HCT116 (cell line): ENCODE measurements at regions not wholly inside any gene's neighbourhood (a gene's known extent, or its start where the extent isn't known, plus 50 kb on each side); places are given as distances from the start of the nearest gene placed in this dataset.

ENCODE experiments used
- ATAC-seq: fragments of 200-7000 bp; cut with Tn5 transposase; 2 replicates; pipeline ENCODE4 v1.9.1; 2020; ENCODE audit warnings: mild to moderate bottlenecking, moderate library complexity
- BruUV-seq: library from RNA; stranded (reverse); fragments of 400-500 nt; replicated peaks from 2 replicates; lab custom pipeline; 2021; lab: Mats Ljungman, UMichigan
- CTCF ChIA-PET: fragments of 300-600 bp; sonication (Branson Sonifier 250); formaldehyde crosslinking; loops from one replicate; lab custom pipeline; 2021; ENCODE audit warnings: antibody characterized with exemption; lab: Charles Lee
- POLR2A ChIA-PET: fragments of 300-600, 350-600 bp; sonication (Branson Sonifier 250); formaldehyde crosslinking; loops from one replicate; lab custom pipeline; 2021; ENCODE audit warnings: antibody characterized with exemption; lab: Charles Lee
- RAD21 ChIA-PET, 2 experiments: fragments of 300-600 bp; sonication (Branson Sonifier 250); formaldehyde crosslinking; loops; one replicate each; lab custom pipeline; 2023; ENCODE audit warnings: low total read pairs in 2 of 2; ENCODE audit not compliant: uncharacterized antibody in 2 of 2, unreplicated experiment in 2 of 2, low non-redundant PET in 1 of 2; lab: Charles Lee
- DNase-seq: peaks from one replicate; pipeline ENCODE4 v3.0.0-alpha.2; 2010; ENCODE audit warnings: low read depth, low spot score
- H2AFZ ChIP-seq: fragments of 200-600 bp; shearing (Covaris generic), sonication (generic); 2 replicates; pipeline ENCODE4 v1.6.1; 2017; ENCODE audit warnings: low read depth, mixed run types, mixed read lengths, antibody characterized with exemption, low read length; ENCODE audit not compliant: poor library complexity, severe bottlenecking
- H3K27ac ChIP-seq: 2 replicates; pipeline ENCODE4 v1.5.1; 2012; ENCODE audit warnings: low read depth, low read length
- H3K27me3 ChIP-seq: fragments of 200-600 bp; sonication (generic); 2 replicates; pipeline ENCODE4 v1.6.1; 2016; ENCODE audit warnings: mixed run types, low read length, mixed read lengths; ENCODE audit not compliant: insufficient read depth
- H3K36me3 ChIP-seq, 2 experiments: fragments of 200-500 bp in 1 of 2; fragments of 200-600 bp in 1 of 2; sonication (Bioruptor generic) in 1 of 2; sonication (generic) in 1 of 2; 2 replicates each; pipeline versions ENCODE4 v1.5.1 to v1.6.1; 2014 to 2016; ENCODE audit warnings: low read length in 2 of 2, inconsistent platforms in 1 of 2, mixed read lengths in 1 of 2, mixed run types in 1 of 2; ENCODE audit not compliant: insufficient read depth in 2 of 2, control insufficient read depth in 1 of 2
- H3K4me1 ChIP-seq, 2 experiments: fragments of 200-600 bp in 1 of 2; sonication (generic) in 1 of 2; 2 replicates each; pipeline versions ENCODE4 v1.5.1 to v1.6.1; 2012 to 2017; ENCODE audit warnings: low read length in 2 of 2, inconsistent platforms in 1 of 2, mild to moderate bottlenecking in 1 of 2, mixed read lengths in 1 of 2, mixed run types in 1 of 2, moderate library complexity in 1 of 2; ENCODE audit not compliant: insufficient read depth in 2 of 2, control insufficient read depth in 1 of 2
- H3K4me2 ChIP-seq: fragments of 200-600 bp; sonication (generic); 2 replicates; pipeline ENCODE4 v1.6.1; 2017; ENCODE audit warnings: mixed run types, low read length, mixed read lengths
- H3K4me3 ChIP-seq, 2 experiments: fragments of 200-600 bp in 1 of 2; sonication (generic) in 1 of 2; replicated peaks in 1 of 2; 2 replicates each; pipeline ENCODE4 v1.5.1; 2011 to 2016; ENCODE audit warnings: low read length in 2 of 2, control low read depth in 1 of 2, low read depth in 1 of 2, mild to moderate bottlenecking in 1 of 2, mixed read lengths in 1 of 2, mixed run types in 1 of 2
- H3K79me2 ChIP-seq: fragments of 200-600 bp; sonication (generic); 2 replicates; pipeline ENCODE4 v1.6.1; 2017; ENCODE audit warnings: mild to moderate bottlenecking, mixed run types, low read length, moderate library complexity, mixed read lengths; ENCODE audit not compliant: insufficient read depth
- H3K9ac ChIP-seq: fragments of 200-600 bp; sonication (generic); 2 replicates; pipeline ENCODE4 v1.6.1; 2016; ENCODE audit warnings: low read length, mixed read lengths
- H3K9me2 ChIP-seq: fragments of 200-600 bp; sonication (generic), shearing (Covaris generic); 2 replicates; pipeline ENCODE4 v1.6.1; 2017; ENCODE audit warnings: mixed run types, mild to moderate bottlenecking, moderate library complexity; ENCODE audit not compliant: insufficient read depth
- H3K9me3 ChIP-seq, 2 experiments: fragments of 200-500 bp in 1 of 2; fragments of 200-600 bp in 1 of 2; sonication (Bioruptor generic) in 1 of 2; sonication (generic) in 1 of 2; 2 replicates each; pipeline ENCODE4 v1.6.1; 2014 to 2017; ENCODE audit warnings: low read length in 2 of 2, mixed read lengths in 2 of 2, inconsistent platforms in 1 of 2, low read depth in 1 of 2, mild to moderate bottlenecking in 1 of 2, mixed run types in 1 of 2, moderate library complexity in 1 of 2; ENCODE audit not compliant: control insufficient read depth in 1 of 2, insufficient read depth in 1 of 2
- H4K20me1 ChIP-seq: fragments of 200-600 bp; sonication (generic), shearing (Covaris generic); 2 replicates; pipeline ENCODE4 v1.6.1; 2017; ENCODE audit warnings: mixed run types, mild to moderate bottlenecking, moderate library complexity; ENCODE audit not compliant: insufficient read depth
- CBX3 ChIP-seq: IDR thresholded peaks from 2 replicates; pipeline ENCODE4 v1.6.1; 2012; ENCODE audit warnings: low read depth
- EGR1 ChIP-seq: IDR thresholded peaks from 2 replicates; pipeline ENCODE4 v1.6.1; 2012; ENCODE audit warnings: low read depth
- EZH2phosphoT487 ChIP-seq: fragments of 200-600 bp; IDR thresholded peaks from 2 replicates; pipeline ENCODE4 v1.6.1; 2018; ENCODE audit warnings: antibody characterized with exemption, borderline replicate concordance
- FOSL1 ChIP-seq: IDR thresholded peaks from 2 replicates; pipeline ENCODE4 v1.6.1; 2012; ENCODE audit warnings: low read depth
- POLR2A ChIP-seq: IDR thresholded peaks from 2 replicates; pipeline ENCODE4 v1.7.0; 2011; ENCODE audit warnings: borderline replicate concordance; ENCODE audit not compliant: insufficient read depth, insufficient read length; ENCODE audit errors: extremely low read depth
- POLR2AphosphoS5 ChIP-seq: IDR thresholded peaks from 2 replicates; pipeline ENCODE4 v1.6.1; 2011; ENCODE audit warnings: mild to moderate bottlenecking, low read depth, low read length, moderate library complexity
- REST ChIP-seq: IDR thresholded peaks from 2 replicates; pipeline ENCODE4 v1.6.1; 2012; ENCODE audit warnings: low read depth
- SIN3A ChIP-seq: IDR thresholded peaks from 2 replicates; pipeline ENCODE4 v1.6.1; 2012; ENCODE audit warnings: low read depth
- SP1 ChIP-seq: IDR thresholded peaks from 2 replicates; pipeline ENCODE4 v1.6.1; 2012; ENCODE audit warnings: low read depth
- ZBTB33 ChIP-seq: IDR thresholded peaks from 2 replicates; pipeline ENCODE4 v1.6.1; 2011; ENCODE audit warnings: mild to moderate bottlenecking, low read length, moderate library complexity; ENCODE audit not compliant: insufficient replicate concordance; ENCODE audit errors: extremely low read depth
- ZFX ChIP-seq: fragments of 450-650 bp; IDR thresholded peaks from 2 replicates; pipeline ENCODE4 v1.6.1; 2017
- intact Hi-C: fragments of 100-400 bp; cut with micrococcal nuclease; formaldehyde crosslinking; loops from 2 replicates; pipeline ENCODE4 v1.10.0; 2022
- TF ChIP-seq, protein P1 (sequence below): IDR thresholded peaks from 2 replicates; pipeline ENCODE4 v1.6.1; 2012
- TF ChIP-seq, protein P2 (sequence below): IDR thresholded peaks from 2 replicates; pipeline ENCODE4 v1.6.1; 2012

- no peak for TF ChIP-seq REST
- TF ChIP-seq FOSL1: no peak
- no peak for TF ChIP-seq ZFX
- TF ChIP-seq, protein P1, sequence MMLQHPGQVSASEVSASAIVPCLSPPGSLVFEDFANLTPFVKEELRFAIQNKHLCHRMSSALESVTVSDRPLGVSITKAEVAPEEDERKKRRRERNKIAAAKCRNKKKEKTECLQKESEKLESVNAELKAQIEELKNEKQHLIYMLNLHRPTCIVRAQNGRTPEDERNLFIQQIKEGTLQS: no peak
- TF ChIP-seq EGR1: no peak
These were observed 104.4 kb downstream of the RHOU start (continued) for GRCh38 chr1:228839656-228840055.

DNA sequence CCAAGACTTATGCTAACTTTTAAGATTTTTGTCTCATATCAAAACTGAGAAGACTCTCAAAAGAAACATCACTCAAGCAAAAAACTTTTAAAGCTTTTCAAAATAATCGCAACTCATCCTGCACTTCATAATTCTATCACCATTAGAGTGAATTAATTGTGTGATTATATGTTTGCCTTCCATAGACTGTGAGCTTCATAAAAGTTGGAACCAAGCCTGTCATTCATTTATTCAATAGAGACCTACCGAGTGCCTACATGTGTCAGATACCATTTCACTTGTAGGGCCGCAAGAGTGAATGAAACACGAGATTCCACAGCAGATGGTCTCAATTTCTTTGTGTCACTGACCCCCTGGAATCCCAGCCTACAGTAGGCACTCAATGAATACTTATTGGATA is 106.4 kb downstream of the RHOU start:
- Histone ChIP-seq H3K4me1 (peaks cover 48 to 50% of the 10 kb centered on the region in 2 experiments), H3K27ac (no peak overlapping the region), H3K4me3 (no peak overlapping the region), H4K20me1 (no peaks in the 10 kb centered on the region), H3K9ac (no peak overlapping the region), H3K79me2 (no peaks in the 10 kb centered on the region)
- BruUV-seq: no TSS peak
- no peak for ATAC-seq
- RAD21 ChIA-PET: no interaction called here
- TF ChIP-seq POLR2AphosphoS5: no peak
- no peak for TF ChIP-seq ZBTB33
- TF ChIP-seq EZH2phosphoT487: no peak
- TF ChIP-seq POLR2A: no peak
- TF ChIP-seq, protein P2, sequence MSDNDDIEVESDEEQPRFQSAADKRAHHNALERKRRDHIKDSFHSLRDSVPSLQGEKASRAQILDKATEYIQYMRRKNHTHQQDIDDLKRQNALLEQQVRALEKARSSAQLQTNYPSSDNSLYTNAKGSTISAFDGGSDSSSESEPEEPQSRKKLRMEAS: no peak
- no peak for TF ChIP-seq FOSL1
- TF ChIP-seq SP1: no peak
- TF ChIP-seq SIN3A: no peak
- no peak for TF ChIP-seq CBX3
- TF ChIP-seq, all 23 proteins: peak for 0
- no peaks in the 10 kb centered on the region for H3K36me3 ChIP-seq
- no peaks in the 10 kb centered on the region for H3K9me3 ChIP-seq
- ChIA-PET POLR2A (interaction anchor here (0.9 to 1.2 kb wide), 3 partner anchors 13 to 22 kb away, joined by 3 to 5 read pairs (median 3); no protein-coding TSS in a partner anchor), CTCF (no interaction called here)
- no peak overlapping the region for H3K4me2 ChIP-seq
- no peak overlapping the region for H2AFZ ChIP-seq
- no peaks in the 10 kb centered on the region for H3K9me2 ChIP-seq
- intact Hi-C loops: no loop called here
- no peak for DNase-seq
- H3K27me3 ChIP-seq: no peaks in the 10 kb centered on the region
